ENCODE measurements at regions not wholly inside any gene's neighbourhood (a gene's known extent, or its start where the extent isn't known, plus 50 kb on each side); places are given as distances from the start of the nearest gene placed in this dataset.

DNA sequence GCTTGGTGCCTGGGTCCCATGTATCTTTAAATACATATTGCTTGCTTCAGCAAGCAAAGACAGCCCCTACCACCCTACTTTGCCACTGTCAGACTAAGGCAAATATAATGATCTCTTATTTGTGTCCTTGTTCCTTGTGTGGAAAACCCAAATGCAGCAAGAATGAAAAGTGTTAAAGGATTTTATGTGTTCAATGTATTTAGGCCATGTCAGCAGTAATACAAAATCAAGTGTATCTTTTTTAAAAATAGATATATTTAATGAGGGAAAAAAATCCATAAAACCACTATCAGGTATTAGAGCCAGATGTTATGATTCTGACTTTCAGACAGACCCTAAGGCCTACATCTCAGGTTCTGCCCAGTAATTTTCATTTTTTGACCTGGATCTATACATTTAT is 374.5 kb downstream of the SEC14L1 start:
- Histone ChIP-seq H3K9me3 (no peaks in the 10 kb centered on the region), H3K27ac (no peak overlapping the region), H3K4me1 (no peaks in the 10 kb centered on the region), H3K36me3 (no peaks in the 10 kb centered on the region), H3K27me3 (no peaks in the 10 kb centered on the region), H3K4me3 (no peak overlapping the region)
- no peak for DNase-seq (ENCODE audit: extremely low spot score in 2 of 2)
- intact Hi-C loops (cut with DNase I): no loop called here
- TF ChIP-seq CTCF (IDR thresholded peaks at IDR 0.05): no peak
- TF ChIP-seq POLR2AphosphoS5 (IDR thresholded peaks at IDR 0.05; ENCODE audit: insufficient read depth in 1 of 2, low read depth in 1 of 2): no peak

GRCh38 chr17:77516902-77517301 is 376.1 kb downstream of the SEC14L1 start:
- TF ChIP-seq POLR2A (IDR thresholded peaks at IDR 0.05) (no peak), CTCF (IDR thresholded peaks at IDR 0.05) (no peak), POLR2AphosphoS5 (IDR thresholded peaks at IDR 0.05; ENCODE audit: insufficient read depth in 1 of 2, low read depth in 1 of 2) (no peak)
- Histone ChIP-seq H3K36me3 (no peaks in the 10 kb centered on the region), H3K27ac (no peak overlapping the region), H3K4me3 (no peak overlapping the region), H3K9me3 (no peaks in the 10 kb centered on the region), H3K27me3 (no peaks in the 10 kb centered on the region), H3K4me1 (no peaks in the 10 kb centered on the region)
- intact Hi-C loops (cut with DNase I): no loop called here
- DNase-seq (ENCODE audit: extremely low spot score in 2 of 2): no peak

DNA sequence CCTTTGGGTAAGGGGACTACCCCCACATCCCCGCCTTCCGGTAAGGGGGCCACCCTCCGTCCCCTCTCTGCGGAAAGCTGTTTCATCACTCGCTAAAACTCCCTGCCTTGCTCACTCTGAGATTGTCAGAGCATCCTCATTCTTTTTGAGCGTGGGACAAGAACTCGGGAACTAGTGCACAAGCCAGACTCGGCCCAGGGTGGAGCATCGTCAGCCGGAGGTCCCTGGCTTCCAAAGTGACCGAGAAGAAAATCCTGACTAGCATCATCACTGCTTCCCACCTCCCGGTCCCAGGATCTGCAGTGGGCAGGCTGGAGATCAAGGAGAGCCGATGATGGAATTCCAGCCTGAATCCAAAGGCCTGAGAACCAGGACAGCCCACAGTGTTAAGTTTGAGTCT is 380.3 kb downstream of the SEC14L1 start:
- DNase-seq (ENCODE audit: extremely low spot score in 2 of 2): no peak
- TF ChIP-seq CTCF (IDR thresholded peaks at IDR 0.05) (no peak), POLR2AphosphoS5 (IDR thresholded peaks at IDR 0.05; ENCODE audit: insufficient read depth in 1 of 2, low read depth in 1 of 2) (no peak), POLR2A (IDR thresholded peaks at IDR 0.05) (no peak)
- Histone ChIP-seq H3K27me3 (peaks cover 3% of the 10 kb centered on the region), H3K27ac (no peak overlapping the region), H3K36me3 (no peaks in the 10 kb centered on the region), H3K9me3 (no peaks in the 10 kb centered on the region), H3K4me1 (no peaks in the 10 kb centered on the region), H3K4me3 (no peak overlapping the region)
- intact Hi-C loops (cut with DNase I): no loop called here

DNA sequence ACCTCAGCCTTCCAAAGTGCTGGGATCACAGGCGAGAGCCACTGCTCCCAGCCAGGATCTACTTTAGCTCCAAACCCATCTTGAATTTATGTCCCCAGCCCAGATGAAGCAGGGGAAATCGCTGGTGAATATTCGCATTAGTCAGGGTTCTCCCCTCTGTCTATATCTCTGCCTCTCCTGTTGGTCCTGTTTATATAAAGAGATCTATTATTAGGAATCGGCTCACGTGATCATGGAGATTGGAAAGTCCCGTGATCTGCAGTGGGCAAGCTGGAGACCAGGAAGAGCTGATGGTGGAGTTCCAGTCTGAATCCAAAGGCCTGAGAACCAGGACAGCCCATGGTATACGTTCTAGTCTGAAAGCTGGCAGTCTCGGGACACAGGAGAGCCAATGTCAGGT is 382.8 kb downstream of the SEC14L1 start:
- intact Hi-C loops (cut with DNase I): no loop called here
- no peak for TF ChIP-seq CTCF (IDR thresholded peaks at IDR 0.05)
- no peak for TF ChIP-seq POLR2AphosphoS5 (IDR thresholded peaks at IDR 0.05; ENCODE audit: insufficient read depth in 1 of 2, low read depth in 1 of 2)
- TF ChIP-seq POLR2A (IDR thresholded peaks at IDR 0.05): no peak
- Histone ChIP-seq H3K4me3 (no peak overlapping the region), H3K27ac (no peak overlapping the region), H3K27me3 (peaks cover 5% of the 10 kb centered on the region), H3K9me3 (no peaks in the 10 kb centered on the region), H3K4me1 (peaks cover 6% of the 10 kb centered on the region), H3K36me3 (no peaks in the 10 kb centered on the region)
- DNase-seq (ENCODE audit: extremely low spot score in 2 of 2): no peak

- no peak overlapping the region for H3K4me3 ChIP-seq
- DNase-seq (ENCODE audit: extremely low spot score in 2 of 2): no peak
- H3K36me3 ChIP-seq: no peaks in the 10 kb centered on the region
- no peaks in the 10 kb centered on the region for H3K9me3 ChIP-seq
- intact Hi-C loops (cut with DNase I): no loop called here
- TF ChIP-seq POLR2AphosphoS5 (IDR thresholded peaks at IDR 0.05; ENCODE audit: insufficient read depth in 1 of 2, low read depth in 1 of 2) (no peak), POLR2A (IDR thresholded peaks at IDR 0.05) (no peak)
- H3K27me3 ChIP-seq: peaks cover 5% of the 10 kb centered on the region
- no peak overlapping the region for H3K27ac ChIP-seq
- peaks cover 11% of the 10 kb centered on the region for H3K4me1 ChIP-seq
Measured at GRCh38 chr17:77526259-77526711, 385.5 kb downstream of the SEC14L1 start.

All from vagina (tissue), 2 donors.